Rectal smooth muscle tissue (tissue), 1 donor: ENCODE measurements at regions not wholly inside any gene's neighbourhood (a gene's known extent, or its start where the extent isn't known, plus 50 kb on each side); places are given as distances from the start of the nearest gene placed in this dataset.

Experiments
- H3K27ac ChIP-seq: one replicate; pipeline ENCODE4 v1.7.0; 2013; ENCODE audit warnings: low read depth, low read length, inconsistent platforms
- H3K27me3 ChIP-seq: one replicate; pipeline ENCODE4 v1.7.0; 2013; ENCODE audit warnings: low read length; ENCODE audit not compliant: control insufficient read depth, insufficient read depth
- H3K36me3 ChIP-seq: one replicate; pipeline ENCODE4 v1.7.0; 2013; ENCODE audit warnings: low read length; ENCODE audit not compliant: control insufficient read depth, insufficient read depth
- H3K4me1 ChIP-seq: one replicate; pipeline ENCODE4 v1.7.0; 2013; ENCODE audit warnings: low read length; ENCODE audit not compliant: control insufficient read depth, insufficient read depth
- H3K4me3 ChIP-seq: one replicate; pipeline ENCODE4 v1.7.0; 2013; ENCODE audit warnings: low read length
- H3K9ac ChIP-seq: one replicate; pipeline ENCODE4 v1.7.0; 2013; ENCODE audit warnings: low read length

DNA sequence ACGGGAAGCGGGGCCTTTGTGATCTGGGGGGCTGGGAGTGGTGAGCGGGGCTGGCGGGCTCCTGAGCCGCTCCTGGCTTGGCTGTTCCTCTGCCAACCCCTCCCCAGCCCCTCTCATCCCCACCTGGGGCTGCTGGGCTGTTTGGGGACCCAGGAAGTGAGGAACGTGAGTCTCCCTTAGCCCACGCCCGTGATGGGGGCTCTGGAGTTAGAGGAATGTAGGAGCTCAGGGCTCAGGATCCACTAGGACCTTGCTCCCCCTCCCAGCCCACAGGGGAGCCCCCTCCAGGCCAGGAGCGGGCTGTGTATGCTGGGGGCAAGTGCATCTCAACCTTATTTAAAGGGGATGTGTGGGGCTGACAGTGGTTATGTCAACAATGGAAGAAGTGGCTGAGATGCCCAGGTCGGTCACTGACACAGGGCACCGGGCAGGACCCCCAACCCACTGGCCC is 134.1 kb downstream of the URI1 start:
- Histone ChIP-seq H3K4me1 (no peaks in the 10 kb centered on the region), H3K9ac (no peak overlapping the region), H3K27me3 (no peaks in the 10 kb centered on the region), H3K27ac (no peak overlapping the region), H3K36me3 (no peaks in the 10 kb centered on the region), H3K4me3 (no peak overlapping the region)

DNA sequence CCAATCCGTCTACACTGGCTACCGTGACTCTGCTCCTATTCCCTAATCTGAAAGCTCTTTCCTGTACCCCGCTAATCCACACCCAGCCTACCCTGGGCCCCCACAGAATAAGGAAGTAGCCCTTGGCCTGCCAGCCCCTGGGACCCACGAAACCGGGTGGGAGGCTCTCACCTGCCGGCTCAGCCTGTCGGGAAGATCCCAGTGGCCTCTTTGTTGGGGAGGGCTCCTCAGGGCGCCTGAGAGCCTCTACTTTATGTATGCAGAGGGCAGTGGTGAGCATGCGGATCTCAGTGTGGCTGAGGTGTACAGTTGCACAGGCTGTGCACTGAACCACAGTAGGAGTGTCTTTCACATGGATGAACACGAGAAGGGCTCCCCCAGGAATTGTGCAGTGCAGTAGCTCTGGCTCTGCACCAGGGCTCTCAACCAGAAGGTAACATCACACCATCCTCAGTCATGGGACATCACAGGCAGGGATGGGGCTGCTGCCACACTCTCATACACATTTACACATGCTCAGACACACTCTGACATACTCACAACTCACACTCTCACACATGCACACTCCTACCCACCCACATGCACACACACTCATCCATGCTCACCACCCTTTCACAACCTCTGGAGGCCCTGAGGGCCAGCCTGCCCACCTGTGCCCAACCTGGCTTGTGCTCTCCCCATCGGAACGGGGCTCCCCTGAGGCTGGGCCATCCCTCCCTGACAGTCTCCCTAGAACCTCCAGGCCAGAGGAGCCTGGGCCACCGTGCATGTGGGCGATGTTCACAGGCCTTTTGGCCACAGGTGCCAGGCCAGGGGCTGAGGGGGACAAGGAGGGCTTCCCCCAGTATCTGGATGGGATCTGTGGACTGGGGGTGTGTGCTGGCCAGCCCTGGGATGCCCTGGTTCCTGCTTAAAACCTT is 135.0 kb downstream of the URI1 start:
- Histone ChIP-seq H3K36me3 (no peaks in the 10 kb centered on the region), H3K4me1 (no peaks in the 10 kb centered on the region), H3K27ac (no peak overlapping the region), H3K27me3 (no peaks in the 10 kb centered on the region), H3K9ac (no peak overlapping the region), H3K4me3 (no peak overlapping the region)

DNA sequence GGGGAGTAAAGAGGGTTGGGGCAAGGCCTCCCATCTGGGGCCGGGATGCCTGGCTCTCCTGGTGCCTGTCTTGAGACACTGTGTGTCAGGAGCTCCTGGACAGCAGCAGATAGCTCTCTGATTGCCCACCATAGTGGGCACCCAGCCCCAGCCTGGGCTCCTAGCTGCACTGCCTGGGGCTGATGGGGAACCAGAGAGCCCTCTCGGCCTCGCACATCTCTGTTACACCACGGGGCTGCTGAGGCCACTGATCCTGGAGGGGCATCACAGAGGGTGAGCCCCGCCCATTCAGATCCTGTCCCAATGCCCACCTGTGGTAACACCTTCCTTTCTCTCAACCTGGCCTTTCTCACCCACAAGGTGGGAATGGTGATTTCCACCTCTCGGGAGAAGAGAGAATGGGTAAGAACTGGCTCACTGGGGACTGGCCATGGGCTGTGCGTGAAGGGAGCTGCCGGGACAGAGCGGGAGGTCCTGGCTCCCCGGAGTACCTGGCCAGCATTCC is 135.9 kb downstream of the URI1 start:
- Histone ChIP-seq H3K27me3 (no peaks in the 10 kb centered on the region), H3K9ac (no peak overlapping the region)

GRCh38 chr19:30078381-30078910 is 136.4 kb downstream of the URI1 start:
- H3K9ac ChIP-seq, result no peak overlapping the region
- no peak overlapping the region for H3K27ac ChIP-seq
- H3K27me3 ChIP-seq, result no peaks in the 10 kb centered on the region
- no peak overlapping the region for H3K4me3 ChIP-seq
- H3K4me1 ChIP-seq, result no peaks in the 10 kb centered on the region
- no peaks in the 10 kb centered on the region for H3K36me3 ChIP-seq

More for the DNA sequence above, 135.9 kb downstream of the URI1 start:
- no peak overlapping the region for H3K4me3 ChIP-seq
- H3K27ac ChIP-seq, result no peak overlapping the region
- no peaks in the 10 kb centered on the region for H3K4me1 ChIP-seq
- H3K36me3 ChIP-seq, result no peaks in the 10 kb centered on the region

- no peak overlapping the region for H3K27ac ChIP-seq
- no peaks in the 10 kb centered on the region for H3K27me3 ChIP-seq
- no peak overlapping the region for H3K4me3 ChIP-seq
- H3K9ac ChIP-seq, result no peak overlapping the region
- no peaks in the 10 kb centered on the region for H3K36me3 ChIP-seq
- no peaks in the 10 kb centered on the region for H3K4me1 ChIP-seq
These were observed 137.2 kb downstream of the URI1 start for GRCh38 chr19:30079200-30079599.

DNA sequence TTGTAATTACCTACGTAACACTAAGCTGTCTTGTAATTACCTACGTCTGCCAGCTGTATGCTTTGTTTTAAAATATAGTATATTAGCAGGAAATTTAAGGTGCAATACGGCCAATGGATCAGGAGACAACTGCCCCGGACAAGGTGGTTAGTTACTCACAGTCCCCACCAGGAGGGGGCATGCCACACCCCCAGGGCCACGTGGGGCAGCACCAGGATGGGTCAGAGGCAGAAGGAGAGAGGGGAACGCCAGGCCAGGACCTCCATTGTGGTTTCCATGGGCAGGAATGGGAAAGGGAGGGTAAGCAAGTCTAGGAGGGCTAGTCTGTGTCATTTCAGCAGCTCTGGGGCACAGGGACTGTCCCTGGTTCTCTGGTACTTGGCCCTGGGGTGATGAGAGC is 140.1 kb downstream of the URI1 start:
- no peaks in the 10 kb centered on the region for H3K4me1 ChIP-seq
- no peaks in the 10 kb centered on the region for H3K27me3 ChIP-seq
- H3K27ac ChIP-seq, result no peak overlapping the region
- H3K36me3 ChIP-seq, result no peaks in the 10 kb centered on the region
- no peak overlapping the region for H3K4me3 ChIP-seq
- no peak overlapping the region for H3K9ac ChIP-seq

DNA sequence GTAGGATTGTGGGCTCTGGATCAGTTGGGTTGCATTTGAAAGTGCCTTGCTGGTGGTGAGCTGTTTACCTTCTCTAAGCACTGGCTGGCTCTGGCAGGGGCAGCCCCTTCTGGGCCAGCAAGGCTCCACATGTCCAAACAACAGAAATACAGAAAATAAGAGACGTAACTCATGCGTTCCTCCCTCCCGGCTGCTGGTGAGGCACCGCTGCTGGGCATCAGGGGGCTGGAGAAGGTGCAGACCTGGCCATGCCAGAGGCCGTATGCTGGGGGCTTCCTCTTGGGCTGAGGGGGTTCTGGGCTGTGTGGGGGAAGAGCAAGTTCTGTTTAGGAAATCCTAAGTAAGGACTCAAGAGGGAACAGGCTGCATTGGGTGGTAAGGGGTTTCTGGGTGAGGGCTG is 140.6 kb downstream of the URI1 start:
- Histone ChIP-seq H3K9ac (no peak overlapping the region), H3K27me3 (no peaks in the 10 kb centered on the region), H3K27ac (no peak overlapping the region), H3K36me3 (no peaks in the 10 kb centered on the region), H3K4me1 (no peaks in the 10 kb centered on the region), H3K4me3 (no peak overlapping the region)

- Histone ChIP-seq H3K4me3 (no peak overlapping the region), H3K27ac (no peak overlapping the region), H3K27me3 (no peaks in the 10 kb centered on the region), H3K9ac (no peak overlapping the region), H3K36me3 (no peaks in the 10 kb centered on the region), H3K4me1 (no peaks in the 10 kb centered on the region)
These were observed 141.2 kb downstream of the URI1 start for GRCh38 chr19:30083125-30083681.

GRCh38 chr19:30083701-30084156 is 141.7 kb downstream of the URI1 start:
- no peak overlapping the region for H3K27ac ChIP-seq
- no peak overlapping the region for H3K4me3 ChIP-seq
- no peak overlapping the region for H3K9ac ChIP-seq
- H3K27me3 ChIP-seq, result no peaks in the 10 kb centered on the region
- no peaks in the 10 kb centered on the region for H3K36me3 ChIP-seq
- no peaks in the 10 kb centered on the region for H3K4me1 ChIP-seq

DNA sequence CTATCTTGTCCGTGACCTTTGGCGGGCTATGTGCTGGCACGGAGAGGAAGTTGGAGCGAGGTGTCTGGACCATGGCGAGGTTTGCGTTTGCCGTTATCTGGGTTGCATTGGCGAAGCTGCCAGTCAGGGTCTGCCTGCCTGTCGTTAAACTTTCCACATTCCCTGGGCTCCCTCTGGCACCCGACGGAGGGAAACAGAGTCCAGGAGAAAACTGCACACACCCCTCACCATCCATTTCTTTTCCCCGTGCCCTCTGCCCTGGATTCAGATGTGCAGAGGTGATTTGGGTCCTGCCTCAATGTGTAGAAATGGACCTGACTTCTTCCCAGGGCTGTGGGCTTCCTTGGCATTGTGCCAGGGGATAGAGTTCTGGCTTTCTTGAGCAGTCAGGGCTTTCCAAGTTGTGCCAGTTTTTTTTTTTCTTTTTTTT is 142.4 kb downstream of the URI1 start:
- Histone ChIP-seq H3K36me3 (no peaks in the 10 kb centered on the region), H3K27ac (no peak overlapping the region), H3K4me1 (no peaks in the 10 kb centered on the region), H3K4me3 (no peak overlapping the region), H3K27me3 (no peaks in the 10 kb centered on the region), H3K9ac (no peak overlapping the region)

DNA sequence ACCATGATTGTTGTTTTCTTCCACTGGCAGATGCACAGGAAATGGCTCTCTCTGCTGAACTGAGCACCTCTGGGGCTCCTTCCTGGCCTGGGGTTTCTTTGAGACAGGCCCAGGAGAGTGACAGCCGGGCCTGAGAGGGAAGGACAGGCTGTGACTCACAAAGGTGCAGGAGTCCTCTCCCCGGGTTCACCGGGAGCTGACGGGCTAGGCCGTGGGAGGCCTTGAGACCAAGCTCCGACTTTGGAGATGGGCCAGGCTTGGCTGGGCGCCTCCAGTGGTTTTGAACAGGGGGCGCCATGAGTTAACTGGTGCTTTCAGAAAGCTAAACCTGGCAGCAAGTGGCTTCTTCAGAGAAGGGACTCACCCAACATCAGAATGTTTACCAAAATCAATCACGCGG is 143.4 kb downstream of the URI1 start:
- no peak overlapping the region for H3K27ac ChIP-seq
- H3K4me3 ChIP-seq, result no peak overlapping the region
- H3K9ac ChIP-seq, result no peak overlapping the region
- H3K27me3 ChIP-seq, result no peaks in the 10 kb centered on the region
- no peaks in the 10 kb centered on the region for H3K36me3 ChIP-seq
- no peaks in the 10 kb centered on the region for H3K4me1 ChIP-seq

GRCh38 chr19:30086220-30086619 is 144.2 kb downstream of the URI1 start:
- H3K27ac ChIP-seq, result no peak overlapping the region
- H3K27me3 ChIP-seq, result no peaks in the 10 kb centered on the region
- H3K36me3 ChIP-seq, result no peaks in the 10 kb centered on the region
- no peak overlapping the region for H3K9ac ChIP-seq
- H3K4me3 ChIP-seq, result no peak overlapping the region
- no peaks in the 10 kb centered on the region for H3K4me1 ChIP-seq
